Left kidney (tissue), 1 donor: ENCODE measurements at regions not wholly inside any gene's neighbourhood (a gene's known extent, or its start where the extent isn't known, plus 50 kb on each side); places are given as distances from the start of the nearest gene placed in this dataset.

Source experiments
- DNase-seq: peaks from one replicate; pipeline ENCODE4 v3.0.0-alpha.2; 2013

DNA sequence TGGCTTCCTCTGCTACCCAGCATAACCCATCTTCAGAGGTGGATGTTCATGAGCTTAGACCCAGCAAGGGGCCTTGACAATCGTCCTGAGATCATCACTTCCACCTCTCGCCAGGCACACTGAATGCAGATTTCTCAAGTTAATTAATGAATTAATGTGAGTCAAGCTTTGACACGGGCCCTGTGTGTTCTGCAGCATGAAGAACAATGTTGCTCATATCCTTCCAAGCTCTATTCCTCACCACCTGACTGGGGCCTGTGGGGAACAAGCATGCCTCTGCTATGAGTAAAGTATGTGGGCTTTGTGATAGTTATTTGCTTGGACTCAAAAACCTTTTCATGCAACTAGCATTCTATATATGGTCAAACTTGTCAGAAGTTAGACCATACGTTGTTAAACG is 122.0 kb downstream of the SEC16B start:
- DNase-seq = no peak

GRCh38 chr1:177838907-177839485 is 130.9 kb downstream of the SEC16B start:
- DNase-seq = no peak

GRCh38 chr1:177833631-177834030 is 136.2 kb downstream of the SEC16B start:
- DNase-seq = no peak

- no peak for DNase-seq
Measured at GRCh38 chr1:177830531-177831135, 139.2 kb downstream of the SEC16B start.

DNA sequence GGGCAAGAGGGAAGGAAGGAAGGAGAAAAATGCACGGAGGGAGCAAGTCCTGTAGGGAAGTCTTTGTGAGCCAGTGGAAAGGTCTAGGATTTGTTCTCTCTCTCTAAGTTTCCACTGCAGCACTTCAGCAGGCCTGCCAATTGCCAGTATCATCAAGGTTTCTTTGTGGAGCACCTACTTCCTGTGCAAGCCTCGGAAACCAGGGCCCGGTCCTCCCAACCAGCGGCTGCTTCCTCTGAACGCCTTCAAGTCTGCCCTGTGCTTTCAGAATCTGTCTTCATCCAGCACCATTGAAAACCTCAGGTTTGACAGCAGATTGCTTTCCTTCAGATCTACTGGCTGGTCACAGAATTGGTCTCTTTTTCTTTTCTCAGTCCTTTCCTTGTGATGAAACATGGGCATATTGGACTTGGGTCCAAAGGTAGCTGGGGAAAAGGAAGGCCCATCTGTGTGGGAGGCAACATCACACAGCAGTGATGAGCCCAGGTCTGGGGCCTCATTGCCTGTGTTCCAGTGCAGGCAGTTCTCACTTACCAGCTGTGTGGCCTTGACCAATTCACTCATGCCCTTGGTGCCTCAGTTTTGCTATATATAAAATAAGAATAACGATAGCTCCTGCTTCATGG is 144.5 kb downstream of the SEC16B start:
- DNase-seq = no peak

- no peak for DNase-seq
Measured at GRCh38 chr1:177824508-177824982, 145.3 kb downstream of the SEC16B start.

GRCh38 chr1:177820213-177820612 is 149.6 kb downstream of the SEC16B start:
- DNase-seq = no peak

GRCh38 chr1:177817937-177818875 is 151.7 kb downstream of the SEC16B start:
- no peak for DNase-seq

- DNase-seq = no peak
Measured at GRCh38 chr1:177812650-177813049, 157.2 kb downstream of the SEC16B start.

GRCh38 chr1:177812144-177812543 is 157.7 kb downstream of the SEC16B start:
- DNase-seq = no peak

- DNase-seq = peak; percentile 68
Measured at GRCh38 chr1:177811429-177811828, 158.4 kb downstream of the SEC16B start.

DNA sequence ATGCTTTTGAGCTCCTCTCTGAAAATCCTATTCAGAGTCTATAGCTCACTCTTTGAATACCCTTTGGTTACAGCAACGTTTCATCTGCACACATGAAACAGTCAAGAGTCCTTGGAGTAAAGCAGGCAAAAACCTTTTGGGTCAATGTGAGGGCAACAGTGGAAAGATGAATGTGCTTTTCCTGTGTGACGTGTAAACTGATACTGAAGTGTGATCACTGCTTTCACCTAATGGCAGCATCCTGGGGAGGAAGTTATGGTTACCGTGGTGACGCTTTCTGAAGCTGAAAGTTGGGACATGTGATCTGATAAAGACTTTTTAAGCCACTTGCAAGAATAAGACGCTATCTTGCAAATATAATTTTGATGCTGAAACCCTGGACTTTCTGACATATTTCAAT is 160.0 kb downstream of the SEC16B start:
- peak; percentile 46 for DNase-seq

DNA sequence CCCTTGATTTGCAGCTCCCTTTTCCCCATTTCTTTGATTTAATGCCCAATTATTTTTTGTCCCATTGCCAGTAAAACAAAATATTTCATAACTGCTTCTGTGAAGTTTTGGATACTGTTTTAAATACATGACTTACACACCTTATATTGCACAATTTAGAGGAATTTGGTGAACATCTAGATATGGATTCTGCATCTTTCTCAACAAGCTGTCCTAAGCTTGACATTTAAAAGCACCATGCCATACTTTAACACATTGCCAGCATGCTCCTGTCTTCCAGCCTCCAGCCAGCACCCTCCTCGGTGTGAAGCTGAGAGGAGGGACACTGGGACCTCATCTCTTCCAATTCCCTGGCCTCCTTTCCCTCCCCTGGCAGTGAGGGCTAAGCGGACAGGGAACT is 167.6 kb downstream of the SEC16B start:
- no peak for DNase-seq

DNA sequence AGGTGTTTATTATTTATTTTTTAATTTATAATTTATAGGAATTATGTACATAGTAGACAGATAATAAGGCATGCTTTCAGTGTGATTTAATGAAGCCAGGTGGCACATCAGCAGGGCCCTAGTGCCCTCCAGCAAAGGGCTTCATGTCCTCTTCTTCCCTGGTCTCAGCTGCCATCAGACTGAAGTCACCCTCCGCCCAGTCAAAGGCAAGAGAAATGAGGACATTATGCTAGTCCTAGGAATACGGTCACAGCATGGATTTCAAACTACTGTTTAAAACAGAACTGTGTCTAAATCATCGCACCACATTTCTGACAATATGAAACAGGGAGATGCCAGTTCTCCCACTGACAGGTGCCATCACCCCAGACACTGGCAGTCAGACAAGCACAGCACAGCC is 168.1 kb downstream of the SEC16B start:
- DNase-seq = no peak

GRCh38 chr1:177800400-177801088 is 169.3 kb downstream of the SEC16B start:
- DNase-seq = no peak

GRCh38 chr1:177799746-177800145 is 170.1 kb downstream of the SEC16B start:
- DNase-seq = no peak

GRCh38 chr1:177798614-177799013 is 171.2 kb downstream of the SEC16B start:
- DNase-seq = no peak

GRCh38 chr1:177796561-177796960 is 173.3 kb downstream of the SEC16B start:
- no peak for DNase-seq

DNA sequence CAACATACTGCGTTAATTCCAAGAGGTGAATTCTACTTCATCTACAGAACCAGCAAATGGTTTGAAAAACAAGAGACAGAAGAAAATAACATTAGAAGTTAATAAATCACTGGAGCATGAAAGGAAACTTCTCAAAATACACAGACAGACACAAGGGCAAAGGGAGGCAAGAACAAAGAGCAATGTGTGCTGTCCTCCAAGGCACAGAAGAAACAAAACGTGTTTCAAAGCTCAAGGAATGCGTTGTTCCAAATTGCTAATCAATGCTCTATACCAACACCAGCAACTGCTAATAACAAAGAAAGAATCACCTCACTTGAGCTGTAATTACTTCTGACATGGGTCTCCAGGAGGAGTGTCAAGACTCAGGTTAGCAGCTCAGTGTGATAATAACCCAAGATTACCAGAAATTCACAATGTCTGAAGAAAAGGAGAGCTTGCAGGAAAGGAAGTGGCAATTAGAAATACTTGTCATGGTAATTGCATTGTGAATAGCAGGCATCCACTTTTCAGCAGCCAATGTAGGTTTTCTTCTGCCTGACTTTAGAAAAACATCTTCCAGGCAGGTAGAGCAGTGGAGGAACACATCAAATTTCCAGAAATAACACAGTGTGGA is 175.4 kb downstream of the SEC16B start:
- DNase-seq = no peak

DNA sequence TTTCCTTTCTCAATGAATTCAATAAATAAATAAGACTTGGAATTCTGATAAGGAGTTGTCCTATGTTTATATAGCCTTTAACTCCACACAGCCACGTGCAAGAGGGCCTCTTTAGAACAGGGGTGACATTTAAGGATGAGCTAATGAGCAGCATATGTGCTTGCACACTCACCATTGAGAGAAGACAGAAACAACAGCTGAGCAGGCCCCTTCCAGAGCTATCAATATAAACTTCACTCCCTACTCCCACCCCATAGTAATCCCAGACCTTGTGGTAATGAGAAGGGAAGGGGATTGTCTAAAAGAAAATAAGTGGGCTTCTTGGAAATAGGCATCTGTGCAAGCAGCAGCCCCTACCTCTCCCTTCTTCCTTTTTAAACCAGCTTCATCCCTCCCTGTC is 176.0 kb downstream of the SEC16B start:
- DNase-seq = no peak

DNA sequence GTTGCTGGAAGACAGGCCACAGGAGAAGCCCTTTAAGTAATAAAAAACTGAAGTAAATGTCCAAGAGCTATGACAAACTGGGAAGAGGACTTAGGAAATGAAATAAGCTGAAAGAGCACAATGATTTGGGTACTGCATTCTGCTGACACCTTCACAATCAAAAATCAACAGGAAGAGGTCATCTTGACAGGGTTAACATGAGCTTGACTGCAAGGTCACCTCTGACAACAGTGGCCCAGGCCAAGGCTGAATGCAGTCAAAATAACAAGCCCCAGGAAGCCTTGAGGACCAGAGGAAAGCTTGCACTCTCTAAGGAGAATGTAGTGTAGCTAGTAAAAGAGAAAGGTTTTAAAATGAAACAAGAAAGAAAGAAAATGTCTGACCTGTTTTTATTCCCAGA is 179.3 kb downstream of the SEC16B start:
- no peak for DNase-seq

DNA sequence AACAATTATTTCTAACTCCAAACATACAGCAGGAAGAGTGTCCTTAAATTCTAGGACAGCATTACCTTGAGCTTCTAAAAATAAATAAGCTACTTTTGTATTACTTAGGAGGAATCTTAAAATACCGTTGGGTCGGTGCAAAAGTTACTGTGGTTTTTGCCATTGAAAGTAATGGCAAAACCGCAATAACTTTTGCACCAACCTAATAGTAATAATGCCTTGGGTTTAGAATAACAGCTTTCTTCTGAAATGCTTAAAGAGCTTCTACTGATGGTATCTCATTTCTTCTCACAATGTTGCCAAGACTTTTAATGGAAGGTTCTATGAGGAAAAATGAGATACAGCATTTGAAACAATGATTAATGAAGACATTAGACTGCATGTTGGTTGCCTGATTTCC is 179.9 kb downstream of the SEC16B start:
- no peak for DNase-seq
